Neural progenitor cell (in vitro differentiated cells): ENCODE measurements at regions not wholly inside any gene's neighbourhood (a gene's known extent, or its start where the extent isn't known, plus 50 kb on each side); places are given as distances from the start of the nearest gene placed in this dataset.

Experiments used
- DNase-seq: peaks from one replicate; pipeline ENCODE4 v3.0.0-alpha.2; 2016; ENCODE audit warnings: low spot score
- H2AFZ ChIP-seq: fragments of 200-600 bp; sonication (generic); replicated peaks from 2 replicates; pipeline ENCODE4 v1.6.1; 2016; ENCODE audit warnings: antibody characterized with exemption
- H3F3A ChIP-seq: fragments of 200-600 bp; sonication (generic); 2 replicates; pipeline ENCODE4 v1.6.1; 2016; ENCODE audit warnings: antibody characterized with exemption, low read depth
- H3K27ac ChIP-seq: fragments of 200-600 bp; sonication (generic); 2 replicates; pipeline ENCODE4 v1.5.1; 2016; ENCODE audit warnings: mild to moderate bottlenecking
- H3K27me3 ChIP-seq: fragments of 200-600 bp; sonication (generic); 2 replicates; pipeline ENCODE4 v1.6.1; 2016; ENCODE audit warnings: mild to moderate bottlenecking, moderate library complexity
- H3K36me3 ChIP-seq: fragments of 200-600 bp; sonication (generic); 2 replicates; pipeline ENCODE4 v1.5.1; 2016
- H3K4me1 ChIP-seq: fragments of 200-600 bp; sonication (generic); 2 replicates; pipeline ENCODE4 v1.6.1; 2016; ENCODE audit warnings: mixed run types
- H3K4me2 ChIP-seq: fragments of 200-600 bp; sonication (generic); 2 replicates; pipeline ENCODE4 v1.6.1; 2016
- H3K4me3 ChIP-seq: fragments of 200-600 bp; sonication (generic); 2 replicates; pipeline ENCODE4 v1.5.1; 2016
- H3K79me2 ChIP-seq: fragments of 200-600 bp; sonication (generic); 2 replicates; pipeline ENCODE4 v1.6.1; 2016; ENCODE audit warnings: low read depth
- H3K9ac ChIP-seq: fragments of 200-600 bp; sonication (generic); 2 replicates; pipeline ENCODE4 v1.6.1; 2016
- H3K9me3 ChIP-seq: fragments of 200-600 bp; sonication (generic); 2 replicates; pipeline ENCODE4 v1.5.1; 2016; ENCODE audit warnings: low read depth
- H4K20me1 ChIP-seq: fragments of 200-600 bp; sonication (generic); 2 replicates; pipeline ENCODE4 v1.6.1; 2016; ENCODE audit warnings: low read depth
- H3K27ac Mint-ChIP-seq: 3 replicates; pipeline ENCODE4 v1.8.0; 2021; ENCODE audit warnings: mixed read lengths
- H3K27me3 Mint-ChIP-seq: 2 replicates; pipeline ENCODE4 v1.8.0; 2022; ENCODE audit warnings: low read depth, mild to moderate bottlenecking, inconsistent platforms, moderate library complexity, mixed read lengths; ENCODE audit not compliant: insufficient read depth
- H3K36me3 Mint-ChIP-seq: 3 replicates; pipeline ENCODE4 v1.8.0; 2021; ENCODE audit warnings: mixed read lengths
- H3K4me1 Mint-ChIP-seq: 3 replicates; pipeline ENCODE4 v1.8.0; 2021; ENCODE audit warnings: mixed read lengths
- H3K4me3 Mint-ChIP-seq: 3 replicates; pipeline ENCODE4 v1.8.0; 2021; ENCODE audit warnings: mild to moderate bottlenecking, moderate library complexity, mixed read lengths
- H3K9me3 Mint-ChIP-seq: 3 replicates; pipeline ENCODE4 v1.8.0; 2020; ENCODE audit warnings: mixed read lengths
- EZH2 ChIP-seq: fragments of 200-600 bp; sonication (generic); IDR thresholded peaks from 2 replicates; pipeline ENCODE4 v1.6.1; 2017; ENCODE audit warnings: antibody characterized with exemption, mild to moderate bottlenecking, moderate library complexity
- EZH2phosphoT487 ChIP-seq: fragments of 200-600 bp; sonication (generic); IDR thresholded peaks from 2 replicates; pipeline ENCODE4 v1.6.1; 2017; ENCODE audit warnings: antibody characterized with exemption
- TF ChIP-seq, protein P1 (sequence below): fragments of 200-600 bp; sonication (generic); IDR thresholded peaks from 2 replicates; pipeline ENCODE4 v1.5.1; 2017; ENCODE audit warnings: antibody characterized with exemption, mild to moderate bottlenecking

DNA sequence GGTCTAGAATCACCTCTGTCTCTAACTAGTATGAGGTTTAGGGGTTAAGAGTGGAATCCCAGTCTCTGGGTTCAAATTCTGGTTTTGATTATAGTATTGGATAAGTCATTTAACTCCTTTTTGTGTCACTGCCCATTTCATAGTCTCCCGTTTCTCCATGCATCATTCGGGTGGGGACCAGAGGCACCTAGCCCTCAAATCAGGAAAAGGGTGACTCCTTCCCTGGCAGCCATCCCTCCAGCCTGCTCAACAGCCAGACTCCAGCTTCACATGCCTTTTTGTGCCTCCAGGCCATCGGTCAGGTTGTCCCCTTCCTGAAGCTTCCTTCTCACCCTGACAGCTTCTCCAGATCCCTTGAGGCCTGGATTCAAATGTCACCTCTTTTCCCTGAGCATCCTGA lies 139.8 kb downstream of the DHX35 start:
- Histone ChIP-seq H3K9ac (no peak overlapping the region), H3K27ac (no peak overlapping the region), H3K79me2 (no peaks in the 10 kb centered on the region), H3K4me3 (no peak overlapping the region), H3K9me3 (no peaks in the 10 kb centered on the region), H3K4me1 (no peaks in the 10 kb centered on the region), H3K27me3 (no peaks in the 10 kb centered on the region), H2AFZ (no peak overlapping the region), H3K4me2 (no peak overlapping the region), H4K20me1 (no peaks in the 10 kb centered on the region), H3F3A (no peaks in the 10 kb centered on the region), H3K36me3 (no peaks in the 10 kb centered on the region)
- H3K4me1 Mint-ChIP-seq, result peaks cover 3% of the 10 kb centered on the region
- H3K27ac Mint-ChIP-seq, result no peak overlapping the region
- H3K27me3 Mint-ChIP-seq, result peaks cover 6% of the 10 kb centered on the region
- no peaks in the 10 kb centered on the region for H3K36me3 Mint-ChIP-seq
- H3K9me3 Mint-ChIP-seq, result peaks cover 9% of the 10 kb centered on the region
- TF ChIP-seq, protein P1, sequence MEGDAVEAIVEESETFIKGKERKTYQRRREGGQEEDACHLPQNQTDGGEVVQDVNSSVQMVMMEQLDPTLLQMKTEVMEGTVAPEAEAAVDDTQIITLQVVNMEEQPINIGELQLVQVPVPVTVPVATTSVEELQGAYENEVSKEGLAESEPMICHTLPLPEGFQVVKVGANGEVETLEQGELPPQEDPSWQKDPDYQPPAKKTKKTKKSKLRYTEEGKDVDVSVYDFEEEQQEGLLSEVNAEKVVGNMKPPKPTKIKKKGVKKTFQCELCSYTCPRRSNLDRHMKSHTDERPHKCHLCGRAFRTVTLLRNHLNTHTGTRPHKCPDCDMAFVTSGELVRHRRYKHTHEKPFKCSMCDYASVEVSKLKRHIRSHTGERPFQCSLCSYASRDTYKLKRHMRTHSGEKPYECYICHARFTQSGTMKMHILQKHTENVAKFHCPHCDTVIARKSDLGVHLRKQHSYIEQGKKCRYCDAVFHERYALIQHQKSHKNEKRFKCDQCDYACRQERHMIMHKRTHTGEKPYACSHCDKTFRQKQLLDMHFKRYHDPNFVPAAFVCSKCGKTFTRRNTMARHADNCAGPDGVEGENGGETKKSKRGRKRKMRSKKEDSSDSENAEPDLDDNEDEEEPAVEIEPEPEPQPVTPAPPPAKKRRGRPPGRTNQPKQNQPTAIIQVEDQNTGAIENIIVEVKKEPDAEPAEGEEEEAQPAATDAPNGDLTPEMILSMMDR, result no peak
- TF ChIP-seq EZH2, result no peak
- no peak for TF ChIP-seq EZH2phosphoT487
- no peak overlapping the region for H3K4me3 Mint-ChIP-seq
- DNase-seq, result no peak

DNA sequence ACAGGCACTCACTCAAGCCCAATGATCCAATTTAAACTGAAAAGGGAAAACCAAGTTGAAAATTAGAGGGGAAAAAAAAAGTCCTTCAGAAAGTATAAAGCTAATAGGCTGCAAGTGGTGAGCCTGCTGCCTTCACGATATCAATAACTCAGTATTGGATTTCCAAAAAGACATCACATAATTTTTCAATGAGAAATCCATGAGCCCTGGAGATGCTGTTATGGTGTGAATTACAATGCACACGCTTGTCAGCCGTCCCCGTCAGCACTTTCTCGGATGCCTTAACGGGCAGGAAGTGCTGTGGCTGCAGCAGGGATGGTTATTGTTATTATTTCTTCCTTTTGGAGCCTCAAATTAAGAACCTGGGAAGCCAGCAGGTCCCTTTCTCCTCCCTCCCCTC lies 138.5 kb downstream of the DHX35 start:
- Histone ChIP-seq H3F3A (no peaks in the 10 kb centered on the region), H3K79me2 (no peaks in the 10 kb centered on the region), H3K36me3 (no peaks in the 10 kb centered on the region), H3K9me3 (no peaks in the 10 kb centered on the region), H2AFZ (no peak overlapping the region), H3K4me2 (no peak overlapping the region), H3K9ac (no peak overlapping the region), H3K4me3 (no peak overlapping the region), H3K27ac (no peak overlapping the region), H4K20me1 (no peaks in the 10 kb centered on the region), H3K27me3 (no peaks in the 10 kb centered on the region), H3K4me1 (peaks cover 7% of the 10 kb centered on the region)
- Mint-ChIP-seq H3K27ac (no peak overlapping the region), H3K36me3 (no peaks in the 10 kb centered on the region), H3K4me1 (peaks cover 6% of the 10 kb centered on the region), H3K9me3 (peaks cover 9% of the 10 kb centered on the region), H3K4me3 (no peak overlapping the region), H3K27me3 (peaks cover 6% of the 10 kb centered on the region)
- DNase-seq, result no peak
- TF ChIP-seq EZH2phosphoT487 (no peak), EZH2 (no peak)
- TF ChIP-seq, protein P1, result no peak

DNA sequence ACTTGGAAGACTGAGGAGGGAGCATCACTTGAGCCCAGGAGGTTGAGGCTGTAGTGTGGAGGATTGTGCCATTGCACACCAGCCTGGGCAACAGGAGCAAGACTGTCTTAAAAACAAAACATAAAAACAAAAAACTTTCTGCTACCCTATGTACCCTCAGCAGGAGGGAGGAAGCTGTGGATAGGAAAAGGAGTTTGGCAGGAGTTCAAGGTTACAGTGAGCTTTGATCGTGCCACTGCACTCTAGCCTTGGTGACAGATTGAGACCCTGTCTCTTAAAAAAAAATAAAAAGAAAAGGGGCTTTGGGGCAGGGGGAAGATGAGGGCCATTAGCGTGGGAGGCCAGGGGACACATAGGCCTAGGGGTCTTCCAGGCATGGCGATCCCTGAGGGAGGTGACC lies 135.7 kb downstream of the DHX35 start:
- H3K4me3 Mint-ChIP-seq, result peak overlapping the region; percentile 30
- Histone ChIP-seq H3K4me1 (peaks cover 21% of the 10 kb centered on the region), H3K4me2 (no peak overlapping the region), H3K79me2 (no peaks in the 10 kb centered on the region), H3K36me3 (no peaks in the 10 kb centered on the region), H3K27me3 (no peaks in the 10 kb centered on the region), H4K20me1 (no peaks in the 10 kb centered on the region), H3K4me3 (no peak overlapping the region), H3F3A (peaks cover 4% of the 10 kb centered on the region), H3K9me3 (no peaks in the 10 kb centered on the region), H3K9ac (no peak overlapping the region), H3K27ac (no peak overlapping the region), H2AFZ (no peak overlapping the region)
- peaks cover 6% of the 10 kb centered on the region for H3K27me3 Mint-ChIP-seq
- no peak for DNase-seq
- H3K9me3 Mint-ChIP-seq, result no peaks in the 10 kb centered on the region
- TF ChIP-seq EZH2phosphoT487 (no peak), EZH2 (no peak)
- TF ChIP-seq, protein P1, result no peak
- no peak overlapping the region for H3K27ac Mint-ChIP-seq
- no peaks in the 10 kb centered on the region for H3K36me3 Mint-ChIP-seq
- peaks cover 16% of the 10 kb centered on the region for H3K4me1 Mint-ChIP-seq
